Esophagus (tissue), 2 donors: ENCODE measurements at regions not wholly inside any gene's neighbourhood (a gene's known extent, or its start where the extent isn't known, plus 50 kb on each side); places are given as distances from the start of the nearest gene placed in this dataset.
A peak's percentile ranks its signal among the peaks of the same experiment; 100 is the strongest.
"Not testable (repeated sequence)": the region's sequence is repeated elsewhere in the genome, so short reads cannot be mapped to it uniquely, and the experiment has no call there.

Source experiments
- H3K27ac ChIP-seq, 2 donors: one replicate each; pipeline ENCODE4 v1.5.1; 2013; ENCODE audit warnings: low read depth in 2 of 2, mild to moderate bottlenecking in 2 of 2, inconsistent platforms in 1 of 2, low read length in 1 of 2, moderate library complexity in 1 of 2
- H3K27me3 ChIP-seq, 2 donors: one replicate each; pipeline ENCODE4 v1.6.1; 2013; ENCODE audit warnings: low read length in 2 of 2, control low read depth in 1 of 2, mild to moderate bottlenecking in 1 of 2; ENCODE audit not compliant: insufficient read depth in 2 of 2, control insufficient read depth in 1 of 2
- H3K36me3 ChIP-seq, 2 donors: one replicate each; pipeline ENCODE4 v1.6.1; 2013; ENCODE audit warnings: low read length in 1 of 2; ENCODE audit not compliant: control insufficient read depth in 2 of 2, insufficient read depth in 2 of 2
- H3K4me1 ChIP-seq, 2 donors: one replicate each; pipeline ENCODE4 v1.6.1; 2013; ENCODE audit warnings: low read length in 1 of 2; ENCODE audit not compliant: control insufficient read depth in 2 of 2, insufficient read depth in 2 of 2
- H3K4me3 ChIP-seq, 2 donors: one replicate each; pipeline ENCODE4 v1.5.1; 2013; ENCODE audit warnings: low read length in 2 of 2, mild to moderate bottlenecking in 2 of 2, low read depth in 1 of 2, moderate library complexity in 1 of 2
- H3K9me3 ChIP-seq, 2 donors: one replicate each; pipeline ENCODE4 v1.6.1; 2013; ENCODE audit warnings: mild to moderate bottlenecking in 2 of 2, low read depth in 1 of 2, low read length in 1 of 2, moderate library complexity in 1 of 2; ENCODE audit not compliant: control insufficient read depth in 2 of 2, insufficient read depth in 1 of 2
- WGBS, 2 donors: extraction: QIAGEN DNeasy Blood & Tissue Kit; methylation state at CpG; one replicate each; pipeline ENCODE4 v1.1.7; 2013; 5-methylcytosine and 5-hydroxymethylcytosine counted together
- donor health status: healthy with polysubstance abuse.
- donor health status: Bipolar disorder and iron deficiency.

DNA sequence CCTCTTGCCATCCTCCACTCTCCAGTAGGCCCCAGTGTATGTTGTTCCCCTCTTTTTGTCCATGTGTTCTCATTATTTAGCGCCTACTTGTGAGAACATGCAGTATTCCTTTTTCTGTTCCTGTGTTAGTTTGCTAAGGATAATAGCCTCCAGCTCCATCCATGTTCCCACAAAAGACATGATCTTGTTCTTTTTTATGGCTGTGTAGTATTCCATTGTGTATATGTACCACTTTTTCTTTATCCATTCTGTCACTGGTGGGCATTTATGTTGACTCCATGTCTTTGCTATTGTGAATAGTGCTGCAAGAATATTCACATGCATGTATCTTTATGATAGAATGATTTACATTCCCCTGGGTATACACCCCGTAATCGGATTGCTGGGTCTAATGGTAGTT, 171.8 kb upstream of the TPM1 start:
- H3K36me3 ChIP-seq, H3K4me1 ChIP-seq, H3K4me3 ChIP-seq, H3K27ac ChIP-seq, H3K27me3 ChIP-seq, H3K9me3 ChIP-seq: not testable (repeated sequence)
- WGBS, 2 donors, result 78 to 84% methylated on average over 3 of the region's 3 CpGs

GRCh38 chr15:62873203-62873602, 169.3 kb upstream of the TPM1 start:
- no peaks in the 10 kb centered on the region for H3K9me3 ChIP-seq

GRCh38 chr15:62874064-62874463, 168.5 kb upstream of the TPM1 start:
- H3K4me1 ChIP-seq, result peaks cover 0 to 3% of the 10 kb centered on the region in 2 donors
- 77 to 87% methylated on average over 3 of the region's 3 CpGs for WGBS, 2 donors
- H3K27me3 ChIP-seq, result no peaks in the 10 kb centered on the region
- H3K27ac ChIP-seq, result no peak overlapping the region
- no peaks in the 10 kb centered on the region for H3K9me3 ChIP-seq
- H3K4me3 ChIP-seq, result no peak overlapping the region
- H3K36me3 ChIP-seq, result no peaks in the 10 kb centered on the region

More at GRCh38 chr15:62873203-62873602, 169.3 kb upstream of the TPM1 start:
- 86 to 87% methylated on average over 5 of the region's 5 CpGs for WGBS, 2 donors
- no peaks in the 10 kb centered on the region for H3K36me3 ChIP-seq
- no peaks in the 10 kb centered on the region for H3K27me3 ChIP-seq
- H3K27ac ChIP-seq, result peak overlapping the region in 1 of 2 donors; percentile 24
- no peak overlapping the region for H3K4me3 ChIP-seq
- H3K4me1 ChIP-seq, result peaks cover 0 to 2% of the 10 kb centered on the region in 2 donors

DNA sequence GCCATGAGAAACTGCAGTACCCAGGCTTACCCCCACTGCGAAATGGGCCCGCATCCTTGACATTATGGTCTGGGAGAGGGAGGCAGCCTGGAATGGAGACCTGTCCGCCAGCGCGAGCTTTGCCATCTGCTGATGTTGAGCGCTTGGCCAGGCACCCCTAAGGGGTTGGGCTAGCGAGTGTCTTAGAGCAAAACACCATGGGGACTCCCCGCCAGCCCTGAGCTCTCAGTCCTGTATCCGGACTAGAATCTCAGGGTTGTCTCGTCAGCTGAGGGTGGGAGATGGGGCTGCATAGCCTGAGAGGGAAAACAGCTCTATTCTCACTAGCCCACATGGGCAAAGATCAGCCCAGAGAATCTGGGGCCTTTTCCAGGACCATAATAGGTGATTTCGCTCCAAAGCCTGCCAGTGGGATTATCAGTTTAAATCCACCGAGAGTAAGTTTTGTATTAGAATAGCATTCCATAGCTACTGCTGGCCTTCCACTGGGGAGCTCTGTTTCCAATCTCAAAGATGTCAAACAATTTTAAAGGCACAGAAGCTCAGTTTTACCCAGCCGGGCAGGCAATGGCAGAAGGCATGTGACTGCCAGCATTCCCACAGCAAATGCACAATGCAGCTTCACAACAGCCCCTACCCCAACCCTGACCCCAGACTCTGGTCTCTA, 167.5 kb upstream of the TPM1 start:
- WGBS, 2 donors, result 76 to 79% methylated on average over 13 of the region's 13 CpGs
- Histone ChIP-seq H3K27me3 (no peaks in the 10 kb centered on the region), H3K4me1 (peaks cover 1 to 3% of the 10 kb centered on the region in 2 donors), H3K4me3 (no peak overlapping the region), H3K27ac (peak overlapping the region; percentile 35 to 61), H3K36me3 (no peaks in the 10 kb centered on the region), H3K9me3 (no peaks in the 10 kb centered on the region)

DNA sequence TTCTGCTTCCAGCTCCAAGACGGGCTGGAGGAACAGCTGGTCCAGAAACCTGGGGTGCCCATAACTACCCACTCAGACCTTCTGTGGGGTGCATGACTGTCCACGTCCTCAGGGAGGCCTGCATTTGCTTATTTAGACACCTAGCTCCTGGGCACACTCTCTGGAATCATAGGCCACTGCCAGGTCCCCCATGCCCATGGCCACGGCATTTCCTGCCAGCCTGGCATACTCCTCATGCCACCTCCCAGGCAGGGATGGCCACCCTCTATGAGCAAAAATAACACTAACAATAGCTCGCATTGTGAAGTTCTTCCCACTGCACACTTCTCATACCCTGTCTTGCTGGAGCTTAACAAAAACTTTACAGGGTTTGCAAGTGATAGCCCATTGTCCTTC, 166.9 kb upstream of the TPM1 start:
- H3K27ac ChIP-seq, result peak overlapping the region; percentile 5 to 61
- H3K4me3 ChIP-seq, result no peak overlapping the region
- H3K9me3 ChIP-seq, result no peaks in the 10 kb centered on the region
- whole genome bisulfite sequencing, 2 donors, result 78 to 81% methylated on average over 4 of the region's 4 CpGs
- peaks cover 1 to 3% of the 10 kb centered on the region in 2 donors for H3K4me1 ChIP-seq
- no peaks in the 10 kb centered on the region for H3K36me3 ChIP-seq
- H3K27me3 ChIP-seq, result no peaks in the 10 kb centered on the region

DNA sequence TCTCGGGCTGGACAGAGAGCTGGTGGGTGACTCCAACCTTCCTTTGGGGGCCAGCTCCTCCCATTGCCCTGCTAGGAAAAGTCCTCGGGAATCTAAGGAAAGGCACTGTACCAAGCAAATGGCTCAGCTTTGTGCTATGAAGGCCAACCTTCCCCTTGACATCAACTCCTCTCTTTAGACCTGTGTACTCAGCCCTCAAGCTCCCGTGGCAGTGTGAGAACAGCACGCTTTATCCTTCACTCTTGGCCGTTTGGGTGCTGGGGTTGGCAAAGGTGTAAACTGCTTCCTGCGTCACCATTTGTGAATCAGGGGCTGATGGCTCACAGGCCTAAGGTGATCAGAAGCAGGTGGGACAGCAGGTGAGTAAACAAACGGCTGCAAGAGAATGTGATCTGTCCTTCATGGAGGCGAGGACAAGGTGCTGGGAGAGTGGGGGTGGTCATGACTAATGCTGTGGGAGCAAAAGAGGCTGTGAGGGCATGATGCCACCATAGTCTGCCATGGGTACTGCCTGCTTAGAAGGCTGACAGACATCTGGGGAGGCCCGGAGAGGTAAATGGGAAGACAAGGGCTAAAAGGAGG, 165.2 kb upstream of the TPM1 start:
- H3K27me3 ChIP-seq, result no peaks in the 10 kb centered on the region
- H3K4me1 ChIP-seq, result peaks cover 1 to 3% of the 10 kb centered on the region in 2 donors
- H3K36me3 ChIP-seq, result no peaks in the 10 kb centered on the region
- H3K9me3 ChIP-seq, result no peaks in the 10 kb centered on the region
- peak overlapping the region in 1 of 2 donors; percentile 28 for H3K27ac ChIP-seq
- WGBS, 2 donors, result 81 to 88% methylated on average over 9 of the region's 9 CpGs
- H3K4me3 ChIP-seq, result no peak overlapping the region

DNA sequence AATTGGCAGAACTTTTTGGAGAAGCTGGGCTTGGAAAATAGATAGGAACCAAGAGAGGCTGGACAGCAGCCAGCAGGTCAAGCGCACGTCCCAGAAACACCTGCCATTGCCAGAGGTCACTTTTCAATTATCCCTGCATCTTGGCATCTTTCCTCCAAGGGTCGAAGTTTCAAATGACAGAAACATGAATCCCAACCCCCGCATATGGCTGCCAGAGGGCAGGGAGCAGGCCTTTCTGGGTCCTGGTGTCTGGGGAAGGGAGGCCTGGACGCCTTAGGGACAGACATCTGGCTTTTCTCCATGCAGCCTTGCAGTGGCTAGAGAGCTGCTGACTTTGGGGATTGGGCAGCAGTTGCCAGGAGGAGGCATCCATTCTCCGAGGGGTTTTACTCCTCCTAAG, 164.5 kb upstream of the TPM1 start:
- Histone ChIP-seq H3K4me1 (peaks cover 1 to 3% of the 10 kb centered on the region in 2 donors), H3K4me3 (no peak overlapping the region), H3K36me3 (no peaks in the 10 kb centered on the region), H3K27ac (no peak overlapping the region), H3K9me3 (no peaks in the 10 kb centered on the region), H3K27me3 (no peaks in the 10 kb centered on the region)
- WGBS, 2 donors, result 78 to 79% methylated on average over 6 of the region's 6 CpGs

GRCh38 chr15:62879770-62880169, 162.8 kb upstream of the TPM1 start:
- Histone ChIP-seq H3K27ac (no peak overlapping the region), H3K9me3 (peaks cover 0 to 2% of the 10 kb centered on the region in 2 donors), H3K27me3 (peaks cover 0 to 6% of the 10 kb centered on the region in 2 donors), H3K36me3 (no peaks in the 10 kb centered on the region), H3K4me3 (no peak overlapping the region), H3K4me1 (peaks cover 1 to 3% of the 10 kb centered on the region in 2 donors)
- WGBS, 2 donors, result 64 to 68% methylated on average over 8 of the region's 8 CpGs

DNA sequence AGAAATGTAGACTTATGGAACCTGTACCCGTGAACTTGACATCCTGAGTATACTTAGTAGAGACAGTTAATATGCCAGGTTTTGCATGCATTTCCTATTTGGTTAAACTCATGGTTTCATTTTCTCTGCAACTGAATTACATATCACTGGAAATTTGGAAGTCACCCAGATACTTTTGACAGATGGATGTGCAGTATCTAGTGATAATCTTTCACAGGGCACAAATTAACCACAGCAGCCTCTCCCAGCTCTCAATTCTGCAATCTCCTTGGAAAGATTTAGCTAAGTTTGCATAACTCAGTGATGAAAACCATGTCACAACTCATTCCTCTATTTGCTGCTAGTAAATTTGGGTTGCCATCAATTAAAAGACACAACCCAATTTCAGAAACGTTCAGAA, 162.3 kb upstream of the TPM1 start:
- Histone ChIP-seq H3K4me3 (no peak overlapping the region), H3K4me1 (peaks cover 1 to 3% of the 10 kb centered on the region in 2 donors), H3K27ac (no peak overlapping the region), H3K9me3 (peaks cover 0 to 2% of the 10 kb centered on the region in 2 donors), H3K27me3 (peaks cover 0 to 6% of the 10 kb centered on the region in 2 donors), H3K36me3 (no peaks in the 10 kb centered on the region)
- 34 to 37% methylated on average over 2 of the region's 2 CpGs for WGBS, 2 donors

GRCh38 chr15:62881056-62881455, 161.5 kb upstream of the TPM1 start:
- Histone ChIP-seq H3K27me3 (peaks cover 0 to 6% of the 10 kb centered on the region in 2 donors), H3K9me3 (peaks cover 0 to 2% of the 10 kb centered on the region in 2 donors), H3K4me1 (peaks cover 1 to 3% of the 10 kb centered on the region in 2 donors), H3K36me3 (no peaks in the 10 kb centered on the region), H3K4me3 (no peak overlapping the region), H3K27ac (no peak overlapping the region)
- WGBS, 2 donors, result 50 to 69% methylated on average over 4 of the region's 4 CpGs
